Prostate gland (tissue), 2 donors: ENCODE measurements at regions not wholly inside any gene's neighbourhood (a gene's known extent, or its start where the extent isn't known, plus 50 kb on each side); places are given as distances from the start of the nearest gene placed in this dataset.

Source experiments
- CTCF ChIP-seq, 4 experiments: fragments of 200-600 bp in 2 of 4; fragments of 450-650 bp in 2 of 4; sonication (generic) in 2 of 4; IDR thresholded peaks; 1 replicate in 3 of 4; 2 replicates in 1 of 4; pipeline ENCODE4 v1.5.1; 2016 to 2019; ENCODE audit warnings: antibody characterized with exemption in 4 of 4, mild to moderate bottlenecking in 2 of 4, moderate library complexity in 2 of 4
- POLR2A ChIP-seq: fragments of 450-650 bp; IDR thresholded peaks from one replicate; pipeline ENCODE4 v1.6.1; 2016; ENCODE audit warnings: antibody characterized with exemption, mild to moderate bottlenecking
- POLR2AphosphoS5 ChIP-seq: sonication (generic); formaldehyde crosslinking; IDR thresholded peaks from one replicate; pipeline ENCODE4 v1.6.1; 2017; ENCODE audit warnings: antibody characterized with exemption

- TF ChIP-seq CTCF (IDR thresholded peaks at IDR 0.05) = no peak
- no peak for TF ChIP-seq POLR2AphosphoS5
- no peak for TF ChIP-seq POLR2A
Measured at GRCh38 chr18:73850782-73851181, 296.9 kb downstream of the FBXO15 start.
